HEK293 (cell line): ENCODE measurements at regions not wholly inside any gene's neighbourhood (a gene's known extent, or its start where the extent isn't known, plus 50 kb on each side); places are given as distances from the start of the nearest gene placed in this dataset.

Experiments
- CTCF ChIA-PET: fragments of 350-600 bp; formaldehyde crosslinking; extraction: SDS; loops from one replicate; lab custom pipeline; 2021; ENCODE audit warnings: antibody characterized with exemption; lab: Yijun Ruan, JAX
- POLR2A ChIA-PET: fragments of 300-600 bp; formaldehyde crosslinking; extraction: SDS; loops from one replicate; lab custom pipeline; 2020; ENCODE audit warnings: antibody characterized with exemption, inconsistent platforms; lab: Yijun Ruan, JAX
- H3K27ac ChIP-seq: fragments of 200-500 bp; sonication (Bioruptor generic); 2 replicates; pipeline ENCODE4 v1.5.1; 2014; ENCODE audit warnings: low read depth, low read length, control low read depth, inconsistent platforms; ENCODE audit errors: extremely low read depth
- H3K36me3 ChIP-seq, 2 experiments: fragments of 200-500 bp in 1 of 2; sonication (Bioruptor generic) in 1 of 2; 1 replicate in 1 of 2; 2 replicates in 1 of 2; pipeline ENCODE4 v1.5.1; 2014 to 2017; ENCODE audit warnings: inconsistent platforms in 2 of 2, low read length in 2 of 2; ENCODE audit not compliant: control insufficient read depth in 2 of 2, insufficient read depth in 1 of 2
- H3K4me1 ChIP-seq: fragments of 200-500 bp; sonication (Bioruptor generic); 2 replicates; pipeline ENCODE4 v1.5.1; 2014; ENCODE audit warnings: mild to moderate bottlenecking, low read length, inconsistent platforms; ENCODE audit not compliant: control insufficient read depth, insufficient read depth
- H3K4me3 ChIP-seq: 2 replicates; pipeline ENCODE4 v1.5.1; 2011; ENCODE audit warnings: low read depth, mild to moderate bottlenecking, control low read depth, low read length, moderate library complexity
- H3K9me3 ChIP-seq: fragments of 200-500 bp; sonication (Bioruptor generic); 2 replicates; pipeline ENCODE4 v1.5.1; 2014; ENCODE audit warnings: low read depth, low read length, inconsistent platforms; ENCODE audit not compliant: control insufficient read depth, insufficient read depth
- GLI4 ChIP-seq: fragments of 450-650 bp; formaldehyde crosslinking; IDR thresholded peaks from 2 replicates; pipeline ENCODE4 v1.5.1; 2016; ENCODE audit warnings: missing biosample characterization, missing genetic modification characterization
- IKZF3 ChIP-seq: fragments of 450-650 bp; IDR thresholded peaks from 2 replicates; pipeline ENCODE4 v1.5.0; 2018; ENCODE audit warnings: missing biosample characterization, mild to moderate bottlenecking, missing genetic modification characterization, moderate library complexity
- SCRT1 ChIP-seq: fragments of 450-650 bp; formaldehyde crosslinking; IDR thresholded peaks from 2 replicates; pipeline ENCODE4 v1.5.1; 2016; ENCODE audit warnings: missing biosample characterization, missing genetic modification characterization, borderline replicate concordance
- SCRT2 ChIP-seq: fragments of 450-650 bp; formaldehyde crosslinking; IDR thresholded peaks from 2 replicates; pipeline ENCODE4 v1.5.1; 2016; ENCODE audit warnings: missing biosample characterization, missing genetic modification characterization
- SETDB1 ChIP-seq: IDR thresholded peaks from one replicate; pipeline ENCODE4 v1.6.1; 2017; ENCODE audit warnings: mild to moderate bottlenecking, low read length, moderate library complexity, mixed read lengths; ENCODE audit not compliant: insufficient read length
- ZNF132 ChIP-seq: fragments of 450-650 bp; formaldehyde crosslinking; IDR thresholded peaks from 2 replicates; pipeline ENCODE4 v1.5.1; 2017; ENCODE audit warnings: missing biosample characterization, missing genetic modification characterization, borderline replicate concordance
- ZNF24 ChIP-seq: fragments of 450-650 bp; formaldehyde crosslinking; IDR thresholded peaks from 2 replicates; pipeline ENCODE4 v1.5.1; 2016; ENCODE audit warnings: missing biosample characterization, missing genetic modification characterization
- ZNF302 ChIP-seq: fragments of 450-650 bp; formaldehyde crosslinking; IDR thresholded peaks from 2 replicates; pipeline ENCODE4 v1.5.1; 2016; ENCODE audit warnings: missing biosample characterization, missing genetic modification characterization, low read depth
- ZNF324 ChIP-seq: fragments of 450-650 bp; formaldehyde crosslinking; IDR thresholded peaks from 2 replicates; pipeline ENCODE4 v1.5.1; 2016; ENCODE audit warnings: missing biosample characterization, missing genetic modification characterization
- ZNF513 ChIP-seq: fragments of 450-650 bp; IDR thresholded peaks from 2 replicates; pipeline ENCODE4 v1.5.1; 2018; ENCODE audit warnings: missing biosample characterization, missing genetic modification characterization
- ZNF514 ChIP-seq: fragments of 450-650 bp; formaldehyde crosslinking; IDR thresholded peaks from 2 replicates; pipeline ENCODE4 v1.5.1; 2016; ENCODE audit warnings: missing biosample characterization, missing genetic modification characterization
- ZNF544 ChIP-seq: fragments of 450-650 bp; formaldehyde crosslinking; IDR thresholded peaks from 2 replicates; pipeline ENCODE4 v1.5.0; 2017; ENCODE audit warnings: missing biosample characterization, missing genetic modification characterization
- ZNF555 ChIP-seq: fragments of 450-650 bp; formaldehyde crosslinking; conservative IDR thresholded peaks from 2 replicates; pipeline ENCODE4 v1.5.1; 2017; ENCODE audit warnings: missing biosample characterization, mild to moderate bottlenecking, missing genetic modification characterization, inconsistent platforms
- ZNF600 ChIP-seq: fragments of 450-650 bp; formaldehyde crosslinking; IDR thresholded peaks from 2 replicates; pipeline ENCODE4 v1.5.1; 2016; ENCODE audit warnings: missing biosample characterization, missing genetic modification characterization
- ZNF629 ChIP-seq: fragments of 450-650 bp; formaldehyde crosslinking; IDR thresholded peaks from 2 replicates; pipeline ENCODE4 v1.5.1; 2017; ENCODE audit warnings: missing biosample characterization, missing genetic modification characterization
- ZNF639 ChIP-seq: fragments of 450-650 bp; formaldehyde crosslinking; IDR thresholded peaks from 2 replicates; pipeline ENCODE4 v1.5.1; 2016; ENCODE audit warnings: missing biosample characterization, missing genetic modification characterization
- ZNF660 ChIP-seq: fragments of 450-650 bp; IDR thresholded peaks from 2 replicates; pipeline ENCODE4 v1.5.1; 2018; ENCODE audit warnings: missing biosample characterization, mild to moderate bottlenecking, missing genetic modification characterization
- ZNF704 ChIP-seq: fragments of 450-650 bp; formaldehyde crosslinking; IDR thresholded peaks from 2 replicates; pipeline ENCODE4 v1.5.1; 2016; ENCODE audit warnings: missing biosample characterization, missing genetic modification characterization
- ZSCAN5A ChIP-seq: fragments of 450-650 bp; formaldehyde crosslinking; IDR thresholded peaks from 2 replicates; pipeline ENCODE4 v1.5.1; 2016; ENCODE audit warnings: missing biosample characterization, missing genetic modification characterization

GRCh38 chr13:111515307-111515617 lies 194.8 kb downstream of the TEX29 start:
- Histone ChIP-seq H3K36me3 (no peaks in the 10 kb centered on the region), H3K4me1 (no peaks in the 10 kb centered on the region), H3K4me3 (no peak overlapping the region), H3K27ac (no peak overlapping the region), H3K9me3 (no peaks in the 10 kb centered on the region)
- CTCF ChIA-PET = no interaction called here
- TF ChIP-seq ZNF639 (tag by site-specific recombination) (no peak), ZNF24 (tag by site-specific recombination) (no peak), IKZF3 (tag by site-specific recombination) (no peak), ZNF132 (tag by site-specific recombination) (no peak), SETDB1 (no peak), ZNF660 (tag by site-specific recombination) (no peak), ZNF324 (no peak), ZNF555 (no peak), ZNF514 (tag by site-specific recombination) (no peak)
- POLR2A ChIA-PET = no interaction called here

- H3K36me3 ChIP-seq = no peaks in the 10 kb centered on the region
- TF ChIP-seq SCRT2 (tag by site-specific recombination) (no peak), ZNF513 (tag by site-specific recombination) (no peak), GLI4 (tag by site-specific recombination) (no peak), ZNF544 (tag by site-specific recombination) (no peak), ZNF629 (tag by site-specific recombination) (no peak), ZNF302 (tag by site-specific recombination) (no peak), ZSCAN5A (no peak), ZNF704 (tag by site-specific recombination) (no peak), ZNF600 (tag by site-specific recombination) (no peak), SCRT1 (no peak)
- TF ChIP-seq, all 188 proteins: peak for 0
- CTCF ChIA-PET = no interaction called here
- H3K27ac ChIP-seq = no peak overlapping the region
- no peaks in the 10 kb centered on the region for H3K4me1 ChIP-seq
- POLR2A ChIA-PET = no interaction called here
- no peaks in the 10 kb centered on the region for H3K9me3 ChIP-seq
- no peak overlapping the region for H3K4me3 ChIP-seq
Measured at GRCh38 chr13:111515635-111516034, 195.2 kb downstream of the TEX29 start.
